ENCODE measurements at regions not wholly inside any gene's neighbourhood (a gene's known extent, or its start where the extent isn't known, plus 50 kb on each side); places are given as distances from the start of the nearest gene placed in this dataset.

- H3K4me3 ChIP-seq: no peak overlapping the region
- H3K4me1 ChIP-seq: no peaks in the 10 kb centered on the region
- in situ Hi-C loops (cut with MboI; ENCODE audit: low pct_ligation_motif_present in 1 of 4, low pct_unique_long_range_greater_than_20kb in 1 of 4, low sequenced_read_pairs in 3 of 4) (no loop called here), intact Hi-C loops (cut with DNase I; ENCODE audit: low total_unique reads) (no loop called here)
- H3K9me3 ChIP-seq: no peaks in the 10 kb centered on the region
- H3K36me3 ChIP-seq: no peaks in the 10 kb centered on the region
- TF ChIP-seq POLR2AphosphoS5 (IDR thresholded peaks at IDR 0.05) (no peak), EP300 (IDR thresholded peaks at IDR 0.05; ENCODE audit: low read depth) (no peak), POLR2A (IDR thresholded peaks at IDR 0.05) (no peak)
- TF ChIP-seq, protein P1, sequence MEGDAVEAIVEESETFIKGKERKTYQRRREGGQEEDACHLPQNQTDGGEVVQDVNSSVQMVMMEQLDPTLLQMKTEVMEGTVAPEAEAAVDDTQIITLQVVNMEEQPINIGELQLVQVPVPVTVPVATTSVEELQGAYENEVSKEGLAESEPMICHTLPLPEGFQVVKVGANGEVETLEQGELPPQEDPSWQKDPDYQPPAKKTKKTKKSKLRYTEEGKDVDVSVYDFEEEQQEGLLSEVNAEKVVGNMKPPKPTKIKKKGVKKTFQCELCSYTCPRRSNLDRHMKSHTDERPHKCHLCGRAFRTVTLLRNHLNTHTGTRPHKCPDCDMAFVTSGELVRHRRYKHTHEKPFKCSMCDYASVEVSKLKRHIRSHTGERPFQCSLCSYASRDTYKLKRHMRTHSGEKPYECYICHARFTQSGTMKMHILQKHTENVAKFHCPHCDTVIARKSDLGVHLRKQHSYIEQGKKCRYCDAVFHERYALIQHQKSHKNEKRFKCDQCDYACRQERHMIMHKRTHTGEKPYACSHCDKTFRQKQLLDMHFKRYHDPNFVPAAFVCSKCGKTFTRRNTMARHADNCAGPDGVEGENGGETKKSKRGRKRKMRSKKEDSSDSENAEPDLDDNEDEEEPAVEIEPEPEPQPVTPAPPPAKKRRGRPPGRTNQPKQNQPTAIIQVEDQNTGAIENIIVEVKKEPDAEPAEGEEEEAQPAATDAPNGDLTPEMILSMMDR (IDR thresholded peaks at IDR 0.05): no peak
- no peak overlapping the region for H3K27ac ChIP-seq
- no peaks in the 10 kb centered on the region for H3K27me3 ChIP-seq
- DNase-seq: no peak
These were observed 574.6 kb downstream of the SLC4A3 start for GRCh38 chr2:220202066-220202465.

- H3K4me1 ChIP-seq: no peaks in the 10 kb centered on the region
- H3K27me3 ChIP-seq: no peaks in the 10 kb centered on the region
- WGBS, 2 donors (ENCODE audit: low coverage in 1 of 2): 34 to 45% methylated on average over 1 of the region's 1 CpG
- intact Hi-C loops (cut with DNase I; ENCODE audit: low total_unique reads): no loop called here
- DNase-seq: no peak
- no peak overlapping the region for H3K4me3 ChIP-seq
- no peaks in the 10 kb centered on the region for H3K9me3 ChIP-seq
- in situ Hi-C loops (cut with MboI; ENCODE audit: low pct_ligation_motif_present in 1 of 4, low pct_unique_long_range_greater_than_20kb in 1 of 4, low sequenced_read_pairs in 3 of 4): no loop called here
- H3K27ac ChIP-seq: no peak overlapping the region
- no peak for TF ChIP-seq EP300 (IDR thresholded peaks at IDR 0.05; ENCODE audit: low read depth)
- TF ChIP-seq POLR2AphosphoS5 (IDR thresholded peaks at IDR 0.05): no peak
- TF ChIP-seq, protein P1 (IDR thresholded peaks at IDR 0.05): no peak
- no peak for TF ChIP-seq POLR2A (IDR thresholded peaks at IDR 0.05)
- H3K36me3 ChIP-seq: no peaks in the 10 kb centered on the region
These were observed 581.7 kb downstream of the SLC4A3 start for GRCh38 chr2:220209093-220209492.

DNA sequence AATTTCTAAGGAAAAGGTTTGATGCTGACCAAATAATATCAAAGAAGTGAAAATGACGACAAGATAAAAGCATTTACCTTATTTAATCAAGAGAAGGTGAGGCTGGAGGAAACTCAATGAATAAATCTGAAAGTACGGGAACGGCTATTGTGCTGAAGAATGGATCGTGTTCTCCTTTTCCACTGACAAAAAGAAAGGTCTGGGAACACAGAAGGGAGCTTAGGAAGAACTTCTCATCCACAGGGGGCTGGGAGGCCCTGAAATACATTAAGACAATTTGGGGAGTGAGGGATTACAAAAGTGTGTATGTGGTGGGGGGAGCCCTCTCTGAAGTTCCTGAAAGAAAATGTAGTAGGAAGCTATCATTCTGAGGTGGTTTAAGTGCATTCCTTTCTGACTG is 582.3 kb downstream of the SLC4A3 start:
- no peaks in the 10 kb centered on the region for H3K4me1 ChIP-seq
- no peak for DNase-seq
- intact Hi-C loops (cut with DNase I; ENCODE audit: low total_unique reads): no loop called here
- no peak overlapping the region for H3K27ac ChIP-seq
- no peaks in the 10 kb centered on the region for H3K27me3 ChIP-seq
- H3K4me3 ChIP-seq: no peak overlapping the region
- in situ Hi-C loops (cut with MboI; ENCODE audit: low pct_ligation_motif_present in 1 of 4, low pct_unique_long_range_greater_than_20kb in 1 of 4, low sequenced_read_pairs in 3 of 4): no loop called here
- 82 to 84% methylated on average over 4 of the region's 4 CpGs for WGBS, 2 donors (ENCODE audit: low coverage in 1 of 2)
- no peaks in the 10 kb centered on the region for H3K9me3 ChIP-seq
- no peaks in the 10 kb centered on the region for H3K36me3 ChIP-seq
- no peak for TF ChIP-seq POLR2A (IDR thresholded peaks at IDR 0.05)
- no peak for TF ChIP-seq POLR2AphosphoS5 (IDR thresholded peaks at IDR 0.05)
- no peak for TF ChIP-seq EP300 (IDR thresholded peaks at IDR 0.05; ENCODE audit: low read depth)
- TF ChIP-seq, protein P1 (IDR thresholded peaks at IDR 0.05): no peak

DNA sequence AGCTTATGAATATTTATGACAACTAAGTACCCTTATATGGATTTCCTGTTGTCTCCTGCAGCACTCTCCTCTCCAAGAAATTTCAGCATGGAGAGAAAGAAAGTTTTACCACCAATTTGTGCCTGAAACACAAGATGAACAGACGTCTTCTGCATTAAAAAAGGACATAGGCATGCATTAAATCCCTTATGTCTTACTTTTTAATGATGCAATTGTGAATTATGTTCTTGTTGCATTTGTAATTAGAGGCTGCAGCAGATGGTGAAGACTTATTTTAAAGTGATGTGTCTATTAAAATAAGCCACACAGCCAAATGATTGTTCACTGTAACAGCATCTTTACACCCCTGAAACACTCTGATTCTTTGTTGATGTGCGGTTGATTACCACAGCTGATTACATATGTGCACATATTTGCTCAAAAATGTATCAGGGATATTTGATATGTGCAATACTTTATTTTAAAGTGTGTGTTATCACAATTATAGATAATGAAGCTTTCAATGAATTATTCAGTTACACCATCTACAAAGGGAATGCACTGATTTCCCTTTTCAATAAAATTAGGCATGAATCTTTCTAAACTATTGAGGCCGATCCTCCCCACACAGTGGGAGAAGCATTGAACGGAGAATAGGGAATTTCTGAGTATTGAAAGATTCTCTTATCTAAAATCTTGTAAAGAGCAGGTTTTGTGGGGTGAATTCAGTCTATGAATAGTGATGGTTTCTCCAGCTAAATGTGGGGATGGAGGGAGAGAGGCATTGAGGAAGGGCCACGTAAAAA is 585.1 kb downstream of the SLC4A3 start:
- DNase-seq: no peak
- no peaks in the 10 kb centered on the region for H3K36me3 ChIP-seq
- intact Hi-C loops (cut with DNase I; ENCODE audit: low total_unique reads): no loop called here
- 76 to 85% methylated on average over 5 of the region's 5 CpGs for WGBS, 2 donors (ENCODE audit: low coverage in 1 of 2)
- TF ChIP-seq POLR2A (IDR thresholded peaks at IDR 0.05) (no peak), POLR2AphosphoS5 (IDR thresholded peaks at IDR 0.05) (no peak), EP300 (IDR thresholded peaks at IDR 0.05; ENCODE audit: low read depth) (no peak)
- TF ChIP-seq, protein P1 (IDR thresholded peaks at IDR 0.05): no peak
- no peaks in the 10 kb centered on the region for H3K4me1 ChIP-seq
- no peaks in the 10 kb centered on the region for H3K9me3 ChIP-seq
- H3K27me3 ChIP-seq: no peaks in the 10 kb centered on the region
- in situ Hi-C loops (cut with MboI; ENCODE audit: low pct_ligation_motif_present in 1 of 4, low pct_unique_long_range_greater_than_20kb in 1 of 4, low sequenced_read_pairs in 3 of 4): no loop called here
- no peak overlapping the region for H3K4me3 ChIP-seq
- H3K27ac ChIP-seq: no peak overlapping the region

All from transverse colon (tissue), 4 donors.